ENCODE measurements at regions not wholly inside any gene's neighbourhood (a gene's known extent, or its start where the extent isn't known, plus 50 kb on each side); places are given as distances from the start of the nearest gene placed in this dataset.

GRCh38 chr12:125193376-125194152, 128.3 kb downstream of the AACS start:
- intact Hi-C loops (cut with DNase I), result no loop called here

GRCh38 chr12:125194163-125194773, 129.0 kb downstream of the AACS start:
- H3K9ac ChIP-seq (ENCODE audit: low read length in 3 of 3), result no peak overlapping the region
- no peak for FAIRE-seq
- TF ChIP-seq CTCF (IDR thresholded peaks at IDR 0.05; ENCODE audit: borderline replicate concordance, extremely low read depth, insufficient read depth), result no peak

More at GRCh38 chr12:125193376-125194152, 128.3 kb downstream of the AACS start:
- Histone ChIP-seq H3K27me3 (ENCODE audit: control insufficient read depth, insufficient read depth, low read length) (peaks cover 25% of the 10 kb centered on the region), H3K9me3 (ENCODE audit: control insufficient read depth in 2 of 3, insufficient read depth in 1 of 3, low read length in 3 of 3) (no peaks in the 10 kb centered on the region), H3K4me1 (ENCODE audit: control insufficient read depth in 2 of 3, insufficient read depth in 2 of 3, low read depth in 1 of 3, low read length in 3 of 3) (no peaks in the 10 kb centered on the region), H3K9ac (ENCODE audit: low read length in 3 of 3) (no peak overlapping the region), H3K4me3 (ENCODE audit: low read length in 3 of 3) (no peak overlapping the region), H3K27ac (ENCODE audit: low read depth in 2 of 2, low read length in 2 of 2) (no peak overlapping the region), H3K36me3 (ENCODE audit: control insufficient read depth in 2 of 3, insufficient read depth in 3 of 3, low read length in 3 of 3) (no peaks in the 10 kb centered on the region)
- TF ChIP-seq CTCF (IDR thresholded peaks at IDR 0.05; ENCODE audit: borderline replicate concordance, extremely low read depth, insufficient read depth), result no peak
- FAIRE-seq (no peak), DNase-seq (no peak)

GRCh38 chr12:125194987-125195386, 129.8 kb downstream of the AACS start:
- H3K9me3 ChIP-seq (ENCODE audit: control insufficient read depth in 2 of 3, insufficient read depth in 1 of 3, low read length in 3 of 3), result no peaks in the 10 kb centered on the region
- no peak overlapping the region for H3K9ac ChIP-seq (ENCODE audit: low read length in 3 of 3)
- FAIRE-seq, result no peak
- intact Hi-C loops (cut with DNase I), result no loop called here
- H3K4me1 ChIP-seq (ENCODE audit: control insufficient read depth in 2 of 3, insufficient read depth in 2 of 3, low read depth in 1 of 3, low read length in 3 of 3), result no peaks in the 10 kb centered on the region
- no peak for TF ChIP-seq CTCF (IDR thresholded peaks at IDR 0.05; ENCODE audit: borderline replicate concordance, extremely low read depth, insufficient read depth)
- no peaks in the 10 kb centered on the region for H3K36me3 ChIP-seq (ENCODE audit: control insufficient read depth in 2 of 3, insufficient read depth in 3 of 3, low read length in 3 of 3)
- no peak overlapping the region for H3K4me3 ChIP-seq (ENCODE audit: low read length in 3 of 3)
- no peak overlapping the region for H3K27ac ChIP-seq (ENCODE audit: low read depth in 2 of 2, low read length in 2 of 2)
- H3K27me3 ChIP-seq (ENCODE audit: control insufficient read depth, insufficient read depth, low read length), result peaks cover 12% of the 10 kb centered on the region
- DNase-seq, result peak in 1 of 5 donors; percentile 26

More at GRCh38 chr12:125194163-125194773, 129.0 kb downstream of the AACS start:
- no peaks in the 10 kb centered on the region for H3K4me1 ChIP-seq (ENCODE audit: control insufficient read depth in 2 of 3, insufficient read depth in 2 of 3, low read depth in 1 of 3, low read length in 3 of 3)
- intact Hi-C loops (cut with DNase I), result no loop called here
- H3K27me3 ChIP-seq (ENCODE audit: control insufficient read depth, insufficient read depth, low read length), result peaks cover 19% of the 10 kb centered on the region
- DNase-seq, result peak in 2 of 5 donors; percentile 24 to 45
- H3K36me3 ChIP-seq (ENCODE audit: control insufficient read depth in 2 of 3, insufficient read depth in 3 of 3, low read length in 3 of 3), result no peaks in the 10 kb centered on the region
- H3K9me3 ChIP-seq (ENCODE audit: control insufficient read depth in 2 of 3, insufficient read depth in 1 of 3, low read length in 3 of 3), result no peaks in the 10 kb centered on the region
- H3K4me3 ChIP-seq (ENCODE audit: low read length in 3 of 3), result no peak overlapping the region
- no peak overlapping the region for H3K27ac ChIP-seq (ENCODE audit: low read depth in 2 of 2, low read length in 2 of 2)
